Adrenal gland (tissue), 5 donors: ENCODE measurements at regions not wholly inside any gene's neighbourhood (a gene's known extent, or its start where the extent isn't known, plus 50 kb on each side); places are given as distances from the start of the nearest gene placed in this dataset.

Source experiments
- CTCF ChIP-seq, 6 experiments: fragments of 450-650 bp in 4 of 6; fragments of 200-600 bp in 2 of 6; sonication (generic) in 1 of 6; IDR thresholded peaks; 1 replicate in 5 of 6; 2 replicates in 1 of 6; pipeline versions ENCODE4 v1.5.1 to v1.8.0; 2016 to 2021; ENCODE audit warnings: antibody characterized with exemption in 6 of 6, mild to moderate bottlenecking in 2 of 6, moderate library complexity in 1 of 6
- POLR2A ChIP-seq, 2 donors: fragments of 450-650 bp; IDR thresholded peaks; one replicate each; pipeline ENCODE4 v1.6.1; 2017; ENCODE audit warnings: antibody characterized with exemption in 2 of 2, mild to moderate bottlenecking in 2 of 2, moderate library complexity in 1 of 2
- donor health status: DM: no; HTN: no; CAD: no.

GRCh38 chr7:153012203-153012602, 252.7 kb downstream of the ACTR3B start:
- TF ChIP-seq CTCF (IDR thresholded peaks at IDR 0.05) (no peak), POLR2A (IDR thresholded peaks at IDR 0.05) (no peak)
